H9 (cell line): ENCODE measurements at regions not wholly inside any gene's neighbourhood (a gene's known extent, or its start where the extent isn't known, plus 50 kb on each side); places are given as distances from the start of the nearest gene placed in this dataset.
A peak's percentile ranks its signal among the peaks of the same experiment; 100 is the strongest.

ENCODE experiments used
- DNase-seq: peaks from one replicate; pipeline ENCODE4 v3.0.0-alpha.2; 2017
- H2AFZ ChIP-seq: one replicate; pipeline ENCODE4 v1.6.1; 2013; ENCODE audit warnings: mild to moderate bottlenecking, low read length, control low read depth, moderate library complexity
- H2AK5ac ChIP-seq: 2 replicates; pipeline ENCODE4 v1.6.1; 2013; ENCODE audit warnings: low read length, control low read depth, mixed read lengths; ENCODE audit not compliant: insufficient read length
- H2BK120ac ChIP-seq: one replicate; pipeline ENCODE4 v1.6.1; 2013; ENCODE audit warnings: low read depth, mild to moderate bottlenecking, low read length, control low read depth, inconsistent platforms; ENCODE audit not compliant: poor library complexity, severe bottlenecking
- H2BK12ac ChIP-seq: 2 replicates; pipeline ENCODE4 v1.6.1; 2013; ENCODE audit warnings: low read length, control low read depth, mixed read lengths, low read depth; ENCODE audit not compliant: insufficient read length
- H2BK15ac ChIP-seq: 2 replicates; pipeline ENCODE4 v1.6.1; 2013; ENCODE audit warnings: low read depth, low read length, control low read depth
- H2BK20ac ChIP-seq: one replicate; pipeline ENCODE4 v1.6.1; 2013; ENCODE audit warnings: low read depth, mild to moderate bottlenecking, low read length, control low read depth, inconsistent platforms; ENCODE audit not compliant: poor library complexity, severe bottlenecking
- H2BK5ac ChIP-seq: 2 replicates; pipeline ENCODE4 v1.6.1; 2013; ENCODE audit warnings: low read length, control low read depth, mixed read lengths; ENCODE audit not compliant: insufficient read length
- H3K14ac ChIP-seq: 2 replicates; pipeline ENCODE4 v1.6.1; 2013; ENCODE audit warnings: low read length, control low read depth; ENCODE audit not compliant: insufficient read depth
- H3K18ac ChIP-seq: 2 replicates; pipeline ENCODE4 v1.6.1; 2013; ENCODE audit warnings: low read depth, mild to moderate bottlenecking, mixed read lengths, low read length, control low read depth; ENCODE audit not compliant: insufficient read length
- H3K23ac ChIP-seq: 2 replicates; pipeline ENCODE4 v1.6.1; 2013; ENCODE audit warnings: low read length, control low read depth, mixed read lengths, low read depth; ENCODE audit not compliant: insufficient read length
- H3K23me2 ChIP-seq: 2 replicates; pipeline ENCODE4 v1.6.1; 2013; ENCODE audit warnings: low read depth, mild to moderate bottlenecking, mixed read lengths, low read length, control low read depth; ENCODE audit not compliant: insufficient read length, poor library complexity, severe bottlenecking
- H3K27ac ChIP-seq: 2 replicates; pipeline ENCODE4 v1.5.1; 2013; ENCODE audit warnings: low read length, control low read depth, mixed read lengths, low read depth; ENCODE audit not compliant: insufficient read length
- H3K27me3 ChIP-seq: 2 replicates; pipeline ENCODE4 v1.6.1; 2013; ENCODE audit warnings: low read length, control low read depth, inconsistent platforms; ENCODE audit not compliant: insufficient read depth
- H3K4ac ChIP-seq: 2 replicates; pipeline ENCODE4 v1.6.1; 2013; ENCODE audit warnings: low read depth, mild to moderate bottlenecking, control low read depth, inconsistent platforms, low read length, moderate library complexity
- H3K4me1 ChIP-seq: 2 replicates; pipeline ENCODE4 v1.6.1; 2013; ENCODE audit warnings: low read length, control low read depth, inconsistent platforms; ENCODE audit not compliant: insufficient read depth
- H3K4me2 ChIP-seq: 2 replicates; pipeline ENCODE4 v1.6.1; 2013; ENCODE audit warnings: low read length, control low read depth, mixed read lengths; ENCODE audit not compliant: insufficient read length, insufficient read depth
- H3K56ac ChIP-seq: 2 replicates; pipeline ENCODE4 v1.6.1; 2013; ENCODE audit warnings: low read depth, mild to moderate bottlenecking, mixed read lengths, low read length, control low read depth; ENCODE audit not compliant: insufficient read length
- H3K79me1 ChIP-seq: 2 replicates; pipeline ENCODE4 v1.6.1; 2013; ENCODE audit warnings: low read depth, mild to moderate bottlenecking, moderate library complexity, low read length, control low read depth, inconsistent platforms; ENCODE audit not compliant: insufficient read depth, poor library complexity, severe bottlenecking
- H3K79me2 ChIP-seq: 2 replicates; pipeline ENCODE4 v1.6.1; 2013; ENCODE audit warnings: low read length, control low read depth, inconsistent platforms; ENCODE audit not compliant: insufficient read depth
- H3K9ac ChIP-seq: 2 replicates; pipeline ENCODE4 v1.6.1; 2013; ENCODE audit warnings: low read length, control low read depth, mixed read lengths; ENCODE audit not compliant: insufficient read length; ENCODE audit errors: extremely low read depth
- H3K9me3 ChIP-seq: one replicate; pipeline ENCODE4 v1.6.1; 2013; ENCODE audit warnings: low read depth, low read length, inconsistent platforms; ENCODE audit not compliant: control insufficient read depth
- H3T11ph ChIP-seq: one replicate; pipeline ENCODE4 v1.6.1; 2013; ENCODE audit warnings: mild to moderate bottlenecking, low read length, control low read depth, inconsistent platforms
- H4K20me1 ChIP-seq: one replicate; pipeline ENCODE4 v1.6.1; 2013; ENCODE audit not compliant: control insufficient read depth, insufficient read length, insufficient read depth
- H4K5ac ChIP-seq: 2 replicates; pipeline ENCODE4 v1.6.1; 2013; ENCODE audit warnings: low read depth, mild to moderate bottlenecking, mixed read lengths, low read length, control low read depth; ENCODE audit not compliant: insufficient read length
- H4K8ac ChIP-seq: replicated peaks from 2 replicates; pipeline ENCODE4 v1.6.1; 2013; ENCODE audit warnings: low read length, control low read depth, mixed read lengths, low read depth; ENCODE audit not compliant: insufficient read length
- H4K91ac ChIP-seq: 2 replicates; pipeline ENCODE4 v1.6.1; 2013; ENCODE audit warnings: low read depth, mild to moderate bottlenecking, moderate library complexity, mixed read lengths, low read length, control low read depth; ENCODE audit not compliant: insufficient read length
- H3K27ac Mint-ChIP-seq, 3 experiments: 2 replicates in 2 of 3; 3 replicates in 1 of 3; pipeline ENCODE4 v1.8.0; 2020 to 2021; ENCODE audit warnings: mixed read lengths in 3 of 3, mild to moderate bottlenecking in 1 of 3, moderate library complexity in 1 of 3
- H3K27me3 Mint-ChIP-seq: 2 replicates; pipeline ENCODE4 v1.8.0; 2021; ENCODE audit warnings: low read depth, mild to moderate bottlenecking, moderate library complexity, mixed read lengths
- H3K36me3 Mint-ChIP-seq, 3 experiments: 2 replicates in 2 of 3; 3 replicates in 1 of 3; pipeline ENCODE4 v1.8.0; 2020 to 2021; ENCODE audit warnings: low read depth in 3 of 3, mixed read lengths in 3 of 3; ENCODE audit not compliant: insufficient read depth in 1 of 3
- H3K4me1 Mint-ChIP-seq, 2 experiments: 2 replicates each; pipeline ENCODE4 v1.8.0; 2020; ENCODE audit warnings: mixed read lengths in 2 of 2
- H3K4me3 Mint-ChIP-seq, 2 experiments: 2 replicates in 1 of 2; 3 replicates in 1 of 2; pipeline ENCODE4 v1.8.0; 2020 to 2021; ENCODE audit warnings: mild to moderate bottlenecking in 2 of 2, mixed read lengths in 2 of 2, moderate library complexity in 1 of 2
- H3K9me3 Mint-ChIP-seq, 2 experiments: 2 replicates in 1 of 2; 3 replicates in 1 of 2; pipeline ENCODE4 v1.8.0; 2020; ENCODE audit warnings: mild to moderate bottlenecking in 2 of 2, mixed read lengths in 2 of 2, moderate library complexity in 1 of 2
- CTCF ChIP-seq: fragments of 200-600 bp; sonication (generic); conservative IDR thresholded peaks from 3 replicates; pipeline ENCODE4 v1.8.0; 2021; ENCODE audit warnings: antibody characterized with exemption, mild to moderate bottlenecking
- WGBS: extraction: QIAGEN DNeasy Blood & Tissue Kit; methylation state at CpG from one replicate; pipeline ENCODE4 v1.1.7; 2013; ENCODE audit warnings: missing lambda C conversion rate, low lambda C conversion rate, mixed read lengths; ENCODE audit not compliant: insufficient read length; ENCODE audit errors: extremely low coverage; 5-methylcytosine and 5-hydroxymethylcytosine counted together

GRCh38 chr7:80346704-80347103, 165.2 kb downstream of the GNAT3 start:
- Histone ChIP-seq H3K23me2 (no peaks in the 10 kb centered on the region), H4K5ac (no peak overlapping the region), H2BK15ac (no peak overlapping the region), H4K91ac (no peak overlapping the region), H3K4ac (no peak overlapping the region), H3K27me3 (no peaks in the 10 kb centered on the region), H2AK5ac (no peak overlapping the region), H3K56ac (no peak overlapping the region), H2BK20ac (no peak overlapping the region), H3K4me2 (no peak overlapping the region), H2BK5ac (no peak overlapping the region), H2BK12ac (no peak overlapping the region), H2AFZ (no peak overlapping the region), H3K4me1 (no peaks in the 10 kb centered on the region), H3K27ac (no peak overlapping the region), H3K23ac (no peak overlapping the region), H2BK120ac (no peak overlapping the region), H3K79me1 (no peaks in the 10 kb centered on the region), H3K9ac (no peak overlapping the region), H3K18ac (no peak overlapping the region), H3T11ph (no peak overlapping the region), H3K9me3 (no peaks in the 10 kb centered on the region), H3K79me2 (no peaks in the 10 kb centered on the region), H4K20me1 (no peaks in the 10 kb centered on the region), H4K8ac (no peak overlapping the region), H3K14ac (no peak overlapping the region)
- H3K36me3 Mint-ChIP-seq = no peaks in the 10 kb centered on the region
- no CpG with 5 or more reads among the region's 3 CpGs for WGBS
- H3K4me3 Mint-ChIP-seq = no peak overlapping the region
- TF ChIP-seq CTCF = no peak
- H3K27ac Mint-ChIP-seq = peak overlapping the region in 1 of 3 experiments; percentile 80; a peak in 1 of 7 replicates
- no peak for DNase-seq
- no peaks in the 10 kb centered on the region for H3K27me3 Mint-ChIP-seq
- H3K9me3 Mint-ChIP-seq = no peaks in the 10 kb centered on the region
- no peaks in the 10 kb centered on the region for H3K4me1 Mint-ChIP-seq
